ENCODE measurements at regions not wholly inside any gene's neighbourhood (a gene's known extent, or its start where the extent isn't known, plus 50 kb on each side); places are given as distances from the start of the nearest gene placed in this dataset.
"Not testable (repeated sequence)": the region's sequence is repeated elsewhere in the genome, so short reads cannot be mapped to it uniquely, and the experiment has no call there.

- not testable (repeated sequence) for TF ChIP-seq ZFP3 (CRISPR knock-in tag; IDR thresholded peaks at IDR 0.05); PATZ1 (CRISPR knock-in tag; IDR thresholded peaks at IDR 0.05; ENCODE audit: borderline replicate concordance); ZNF8 (CRISPR knock-in tag; IDR thresholded peaks at IDR 0.05); ZFP30 (CRISPR knock-in tag; IDR thresholded peaks at IDR 0.05)
Observed at GRCh38 chr15:30695811-30696210, 69.9 kb downstream of the ARHGAP11B start.
